GM19452 (cell line): ENCODE measurements at regions not wholly inside any gene's neighbourhood (a gene's known extent, or its start where the extent isn't known, plus 50 kb on each side); places are given as distances from the start of the nearest gene placed in this dataset.

Source experiments
- ATAC-seq: cut with Tn5 transposase; IDR thresholded peaks from one replicate; pipeline ENCODE4 v1.9.1; 2021; ENCODE audit not compliant: unreplicated experiment

- ATAC-seq: no peak
Observed at GRCh38 chr3:81931265-81932251, 170.1 kb upstream of the GBE1 start.

GRCh38 chr3:81929697-81930096 lies 168.3 kb upstream of the GBE1 start:
- no peak for ATAC-seq

GRCh38 chr3:81927811-81928210 lies 166.4 kb upstream of the GBE1 start:
- ATAC-seq: no peak

GRCh38 chr3:81925385-81925784 lies 163.9 kb upstream of the GBE1 start:
- ATAC-seq: no peak

- no peak for ATAC-seq
Observed at GRCh38 chr3:81923038-81923437, 161.6 kb upstream of the GBE1 start.

GRCh38 chr3:81922404-81922803 lies 161.0 kb upstream of the GBE1 start:
- ATAC-seq: no peak

GRCh38 chr3:81920816-81921215 lies 159.4 kb upstream of the GBE1 start:
- ATAC-seq: no peak

GRCh38 chr3:81916890-81917289 lies 155.4 kb upstream of the GBE1 start:
- ATAC-seq: no peak

- no peak for ATAC-seq
Observed at GRCh38 chr3:81913886-81914663, 152.6 kb upstream of the GBE1 start.

- no peak for ATAC-seq
Observed at GRCh38 chr3:81911221-81911620, 149.8 kb upstream of the GBE1 start.

- no peak for ATAC-seq
Observed at GRCh38 chr3:81910244-81910852, 148.9 kb upstream of the GBE1 start.

GRCh38 chr3:81909796-81910195 lies 148.4 kb upstream of the GBE1 start:
- no peak for ATAC-seq

GRCh38 chr3:81908561-81908960 lies 147.1 kb upstream of the GBE1 start:
- ATAC-seq: no peak

- ATAC-seq: no peak
Observed at GRCh38 chr3:81898336-81898735, 136.9 kb upstream of the GBE1 start.

GRCh38 chr3:81894598-81894997 lies 133.2 kb upstream of the GBE1 start:
- no peak for ATAC-seq

GRCh38 chr3:81891055-81891895 lies 129.8 kb upstream of the GBE1 start:
- ATAC-seq: no peak

- no peak for ATAC-seq
Observed at GRCh38 chr3:81888914-81889557, 127.6 kb upstream of the GBE1 start.

- no peak for ATAC-seq
Observed at GRCh38 chr3:81887448-81887847, 126.0 kb upstream of the GBE1 start.

GRCh38 chr3:81886081-81886480 lies 124.6 kb upstream of the GBE1 start:
- ATAC-seq: no peak

GRCh38 chr3:81884791-81885190 lies 123.3 kb upstream of the GBE1 start:
- no peak for ATAC-seq
